H1 (cell line): ENCODE measurements at regions not wholly inside any gene's neighbourhood (a gene's known extent, or its start where the extent isn't known, plus 50 kb on each side); places are given as distances from the start of the nearest gene placed in this dataset.
"Not testable (repeated sequence)": the region's sequence is repeated elsewhere in the genome, so short reads cannot be mapped to it uniquely, and the experiment has no call there.

Source experiments
- CTCF ChIA-PET: fragments of 300-600 bp; sonication (Branson Sonifier 250); formaldehyde crosslinking; loops from one replicate; lab custom pipeline; 2021; ENCODE audit not compliant: partially characterized antibody; lab: Charles Lee
- POLR2A ChIA-PET: fragments of 300-600 bp; sonication (Branson Sonifier 250); formaldehyde crosslinking; loops from one replicate; lab custom pipeline; 2021; ENCODE audit warnings: inconsistent platforms; ENCODE audit not compliant: partially characterized antibody; lab: Charles Lee
- DNase-seq, 2 experiments: peaks; one replicate each; pipeline versions ENCODE4 v3.0.0 to v3.0.0-alpha.2; 2010 to 2022; ENCODE audit warnings: low spot score in 2 of 2, low read depth in 1 of 2, mixed read lengths in 1 of 2
- FAIRE-seq: peaks from 2 replicates; lab custom pipeline; 2011; peaks lifted over from hg19 to GRCh38; lab: Jason Lieb, UNC
- H2AFZ ChIP-seq: 2 replicates; pipeline ENCODE4 v1.8.1; 2012; ENCODE audit warnings: low read length, inconsistent platforms
- H2AK5ac ChIP-seq: 2 replicates; pipeline ENCODE4 v1.6.1; 2013; ENCODE audit warnings: low read depth, low read length
- H2BK120ac ChIP-seq: replicated peaks from 2 replicates; pipeline ENCODE3; 2013; ENCODE audit warnings: low read depth, low read length, inconsistent platforms
- H2BK12ac ChIP-seq: 2 replicates; pipeline ENCODE4 v1.6.1; 2013; ENCODE audit warnings: low read depth, low read length
- H2BK15ac ChIP-seq: 2 replicates; pipeline ENCODE4 v1.6.1; 2013; ENCODE audit warnings: low read length
- H2BK20ac ChIP-seq: 2 replicates; pipeline ENCODE4 v1.6.1; 2013; ENCODE audit warnings: low read length
- H2BK5ac ChIP-seq: 2 replicates; pipeline ENCODE4 v1.6.1; 2013; ENCODE audit warnings: low read depth, low read length
- H3K14ac ChIP-seq: 2 replicates; pipeline ENCODE4 v1.6.1; 2013; ENCODE audit warnings: inconsistent platforms; ENCODE audit not compliant: insufficient read length
- H3K18ac ChIP-seq: 2 replicates; pipeline ENCODE4 v1.6.1; 2013; ENCODE audit warnings: low read length; ENCODE audit errors: extremely low read depth
- H3K23ac ChIP-seq: 2 replicates; pipeline ENCODE4 v1.6.1; 2013; ENCODE audit warnings: inconsistent platforms; ENCODE audit not compliant: insufficient read length
- H3K23me2 ChIP-seq: 2 replicates; pipeline ENCODE4 v1.6.1; 2013; ENCODE audit warnings: low read depth, low read length
- H3K27ac ChIP-seq: 2 replicates; pipeline ENCODE4 v1.6.1; 2011; ENCODE audit warnings: low read depth, low read length, inconsistent platforms
- H3K27me3 ChIP-seq, 4 experiments: replicated peaks in 1 of 4; 1 replicate in 1 of 4; 2 replicates in 3 of 4; pipeline versions ENCODE4 v1.6.1 to v1.8.1; 2011 to 2013; ENCODE audit warnings: low read length in 3 of 4, mild to moderate bottlenecking in 3 of 4, inconsistent platforms in 2 of 4, mixed read lengths in 2 of 4, moderate library complexity in 1 of 4; ENCODE audit not compliant: control insufficient read depth in 3 of 4, insufficient read depth in 3 of 4; ENCODE audit errors: extremely low read depth in 1 of 4
- H3K36me3 ChIP-seq, 4 experiments: 2 replicates each; pipeline versions ENCODE4 v1.6.1 to v1.8.1; 2011 to 2013; ENCODE audit warnings: mild to moderate bottlenecking in 4 of 4, low read length in 3 of 4, moderate library complexity in 2 of 4, control low read depth in 1 of 4, inconsistent platforms in 1 of 4; ENCODE audit not compliant: insufficient read depth in 4 of 4, control insufficient read depth in 2 of 4
- H3K4ac ChIP-seq: replicated peaks from 2 replicates; pipeline ENCODE3; 2013; ENCODE audit warnings: low read length, low read depth, mixed read lengths, inconsistent platforms; ENCODE audit not compliant: insufficient read length
- H3K4me1 ChIP-seq, 4 experiments: replicated peaks in 1 of 4; 1 replicate in 1 of 4; 2 replicates in 3 of 4; pipeline versions ENCODE4 v1.6.1 to v1.8.1; 2011 to 2013; ENCODE audit warnings: low read length in 3 of 4, inconsistent platforms in 2 of 4, mixed read lengths in 1 of 4; ENCODE audit not compliant: insufficient read depth in 4 of 4, control insufficient read depth in 3 of 4
- H3K4me2 ChIP-seq, 2 experiments: 2 replicates each; pipeline versions ENCODE4 v1.6.1 to v1.8.1; 2011 to 2013; ENCODE audit warnings: low read depth in 2 of 2, low read length in 2 of 2, control low read depth in 1 of 2, inconsistent platforms in 1 of 2, mild to moderate bottlenecking in 1 of 2; ENCODE audit not compliant: insufficient read depth in 1 of 2
- H3K4me3 ChIP-seq, 4 experiments: fragments of 200-600, 300-600 bp in 1 of 4; sonication (generic), shearing (Covaris generic), sonication (Bioruptor Twin) in 1 of 4; 2 replicates each; pipeline versions ENCODE4 v1.5.1 to v1.8.1; 2011 to 2016; ENCODE audit warnings: low read length in 4 of 4, low read depth in 3 of 4, control low read depth in 2 of 4, inconsistent platforms in 2 of 4, mild to moderate bottlenecking in 2 of 4, mixed read lengths in 1 of 4, moderate library complexity in 1 of 4; ENCODE audit not compliant: insufficient read depth in 2 of 4; ENCODE audit errors: extremely low read depth in 1 of 4
- H3K56ac ChIP-seq: replicated peaks from 2 replicates; pipeline ENCODE3; 2013; ENCODE audit warnings: low read depth, mild to moderate bottlenecking, mixed read lengths, low read length, inconsistent platforms; ENCODE audit not compliant: insufficient read length
- H3K79me1 ChIP-seq: 2 replicates; pipeline ENCODE4 v1.6.1; 2013; ENCODE audit warnings: low read depth, low read length, control low read depth
- H3K79me2 ChIP-seq, 2 experiments: 2 replicates each; pipeline versions ENCODE4 v1.6.1 to v1.8.1; 2012 to 2013; ENCODE audit warnings: low read length in 2 of 2, mild to moderate bottlenecking in 2 of 2, inconsistent platforms in 1 of 2; ENCODE audit not compliant: insufficient read depth in 2 of 2, control insufficient read depth in 1 of 2
- H3K9ac ChIP-seq, 4 experiments: replicated peaks in 1 of 4; 1 replicate in 1 of 4; 2 replicates in 3 of 4; pipeline versions ENCODE4 v1.6.1 to v1.8.1; 2011 to 2013; ENCODE audit warnings: low read depth in 3 of 4, low read length in 3 of 4, control low read depth in 2 of 4, mild to moderate bottlenecking in 2 of 4, moderate library complexity in 2 of 4, inconsistent platforms in 1 of 4; ENCODE audit errors: extremely low read depth in 1 of 4
- H3K9me3 ChIP-seq, 2 experiments: 2 replicates each; pipeline versions ENCODE4 v1.6.1 to v1.8.1; 2012 to 2013; ENCODE audit warnings: mild to moderate bottlenecking in 2 of 2, moderate library complexity in 2 of 2, control low read depth in 1 of 2, inconsistent platforms in 1 of 2, low read depth in 1 of 2, low read length in 1 of 2, mixed read lengths in 1 of 2; ENCODE audit not compliant: insufficient read depth in 2 of 2
- H4K20me1 ChIP-seq, 2 experiments: replicated peaks in 1 of 2; 2 replicates each; pipeline versions ENCODE3 to v1.8.1; 2011 to 2013; ENCODE audit warnings: inconsistent platforms in 2 of 2, low read length in 2 of 2, mild to moderate bottlenecking in 1 of 2; ENCODE audit not compliant: insufficient read depth in 2 of 2, control insufficient read depth in 1 of 2
- H4K5ac ChIP-seq: 2 replicates; pipeline ENCODE4 v1.6.1; 2013; ENCODE audit warnings: low read length, low read depth, mixed read lengths, inconsistent platforms; ENCODE audit not compliant: insufficient read length
- H4K8ac ChIP-seq: 2 replicates; pipeline ENCODE4 v1.8.0; 2013; ENCODE audit warnings: mild to moderate bottlenecking, moderate library complexity, low read length, inconsistent platforms; ENCODE audit not compliant: insufficient read depth; ENCODE audit errors: extremely low read depth
- H4K91ac ChIP-seq: replicated peaks from 2 replicates; pipeline ENCODE3; 2013; ENCODE audit warnings: low read length, mixed read lengths, inconsistent platforms; ENCODE audit not compliant: insufficient read length
- ASH2L ChIP-seq: fragments of 200-600, 300-600 bp; sonication (generic); IDR thresholded peaks from one replicate; pipeline ENCODE4 v1.7.1; 2017; ENCODE audit warnings: low read length
- EP300 ChIP-seq, 2 experiments: IDR thresholded peaks; 1 replicate in 1 of 2; 2 replicates in 1 of 2; pipeline ENCODE4 v1.6.1; 2011 to 2012; ENCODE audit warnings: low read depth in 2 of 2, low read length in 2 of 2, mild to moderate bottlenecking in 2 of 2, borderline replicate concordance in 1 of 2, inconsistent platforms in 1 of 2, moderate library complexity in 1 of 2
- SIRT6 ChIP-seq: IDR thresholded peaks from one replicate; pipeline ENCODE4 v1.7.1; 2012; ENCODE audit warnings: low read length, inconsistent platforms
- TAF1 ChIP-seq: IDR thresholded peaks from 2 replicates; pipeline ENCODE4 v1.6.1; 2011; ENCODE audit warnings: mild to moderate bottlenecking, low read depth, low read length
- TAF7 ChIP-seq: optimal IDR thresholded peaks from 2 replicates; pipeline ENCODE3; 2011; ENCODE audit warnings: low read depth, mild to moderate bottlenecking, inconsistent platforms, low read length, moderate library complexity, borderline replicate concordance
- TCF12 ChIP-seq: IDR thresholded peaks from 2 replicates; pipeline ENCODE4 v1.6.1; 2011; ENCODE audit warnings: low read depth, mild to moderate bottlenecking, low read length
- WGBS, 2 experiments: shearing (Covaris generic) in 1 of 2; methylation state at CpG; one replicate each; pipeline versions ENCODE4 v1.1.6 to v1.1.7; 2013 to 2015; ENCODE audit warnings: low lambda C conversion rate in 2 of 2, mixed read lengths in 2 of 2, inconsistent platforms in 1 of 2, low coverage in 1 of 2, missing lambda C conversion rate in 1 of 2; ENCODE audit not compliant: insufficient replicate concordance in 2 of 2, insufficient coverage in 1 of 2, insufficient read length in 1 of 2; ENCODE audit errors: extremely low coverage in 1 of 2, missing lambda C conversion rate in 1 of 2; 5-methylcytosine and 5-hydroxymethylcytosine counted together
- TF ChIP-seq, protein P1 (sequence below), 3 experiments: IDR thresholded peaks; 1 replicate in 2 of 3; 2 replicates in 1 of 3; pipeline versions ENCODE4 v1.5.1 to v1.6.1; 2011; ENCODE audit warnings: low read length in 3 of 3, mild to moderate bottlenecking in 3 of 3, inconsistent platforms in 2 of 3, low read depth in 1 of 3, moderate library complexity in 1 of 3; ENCODE audit not compliant: insufficient read depth in 1 of 3; ENCODE audit errors: control extremely low read depth in 1 of 3

DNA sequence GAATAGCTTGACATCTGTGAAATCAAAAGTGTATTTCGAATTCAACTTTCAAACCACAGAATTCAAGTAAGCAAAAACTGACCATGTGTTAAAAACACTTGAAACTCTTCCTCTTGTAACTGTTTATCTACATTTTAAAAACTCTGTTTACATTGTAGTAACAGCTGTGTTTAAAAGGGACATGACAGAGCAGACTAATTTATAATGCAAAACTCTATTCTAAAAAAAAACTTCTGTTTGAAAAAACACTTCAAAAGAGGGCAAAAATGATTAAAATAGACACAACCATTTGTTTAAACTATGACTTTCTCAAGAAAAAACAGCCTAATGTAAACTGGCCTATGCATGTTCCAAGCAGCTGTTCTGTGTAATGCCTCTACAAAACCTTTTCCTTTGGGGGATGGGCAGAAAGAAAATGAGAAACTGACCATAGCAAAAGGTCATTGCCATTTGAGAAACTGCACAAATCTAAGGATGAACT, 149.1 kb upstream of the HMGA2 start (continued):
- TF ChIP-seq, protein P1, sequence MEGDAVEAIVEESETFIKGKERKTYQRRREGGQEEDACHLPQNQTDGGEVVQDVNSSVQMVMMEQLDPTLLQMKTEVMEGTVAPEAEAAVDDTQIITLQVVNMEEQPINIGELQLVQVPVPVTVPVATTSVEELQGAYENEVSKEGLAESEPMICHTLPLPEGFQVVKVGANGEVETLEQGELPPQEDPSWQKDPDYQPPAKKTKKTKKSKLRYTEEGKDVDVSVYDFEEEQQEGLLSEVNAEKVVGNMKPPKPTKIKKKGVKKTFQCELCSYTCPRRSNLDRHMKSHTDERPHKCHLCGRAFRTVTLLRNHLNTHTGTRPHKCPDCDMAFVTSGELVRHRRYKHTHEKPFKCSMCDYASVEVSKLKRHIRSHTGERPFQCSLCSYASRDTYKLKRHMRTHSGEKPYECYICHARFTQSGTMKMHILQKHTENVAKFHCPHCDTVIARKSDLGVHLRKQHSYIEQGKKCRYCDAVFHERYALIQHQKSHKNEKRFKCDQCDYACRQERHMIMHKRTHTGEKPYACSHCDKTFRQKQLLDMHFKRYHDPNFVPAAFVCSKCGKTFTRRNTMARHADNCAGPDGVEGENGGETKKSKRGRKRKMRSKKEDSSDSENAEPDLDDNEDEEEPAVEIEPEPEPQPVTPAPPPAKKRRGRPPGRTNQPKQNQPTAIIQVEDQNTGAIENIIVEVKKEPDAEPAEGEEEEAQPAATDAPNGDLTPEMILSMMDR (IDR thresholded peaks at IDR 0.05; ENCODE audit: control extremely low read depth in 1 of 3, insufficient read depth in 1 of 3, low read depth in 1 of 3, low read length in 3 of 3): no peak
- no peak for TF ChIP-seq TCF12
- no peak for TF ChIP-seq EP300 (IDR thresholded peaks at IDR 0.05; ENCODE audit: borderline replicate concordance in 1 of 2, low read depth in 2 of 2, low read length in 2 of 2)
- TF ChIP-seq TAF1: no peak
- no peak for TF ChIP-seq ASH2L
- no peak for TF ChIP-seq SIRT6
- no peak for TF ChIP-seq TAF7

DNA sequence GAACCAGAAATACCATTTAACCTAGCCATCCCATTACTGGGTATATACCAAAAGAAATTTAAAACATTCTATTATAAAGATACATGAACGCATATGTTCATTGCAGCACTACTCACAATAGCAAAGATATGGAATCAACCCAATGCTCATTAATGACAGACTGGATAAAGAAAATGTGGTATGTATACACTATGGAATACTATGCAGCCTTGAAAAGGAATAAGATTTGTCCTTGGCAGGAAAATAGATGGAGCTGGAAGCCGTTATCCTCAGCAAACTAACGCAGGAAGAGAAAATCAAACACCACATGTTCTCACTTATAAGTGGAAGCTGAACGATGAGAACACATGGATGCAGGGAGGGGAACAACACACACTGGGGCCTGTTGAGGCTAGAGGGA, 146.1 kb upstream of the HMGA2 start:
- H3K14ac ChIP-seq, FAIRE-seq: not testable (repeated sequence)

More for the DNA sequence above, 146.1 kb upstream of the HMGA2 start:
- H2BK12ac ChIP-seq, H3K23me2 ChIP-seq, H4K5ac ChIP-seq, H2BK120ac ChIP-seq, H2AK5ac ChIP-seq, DNase-seq, H4K91ac ChIP-seq, H3K4me1 ChIP-seq, H3K56ac ChIP-seq, H3K4ac ChIP-seq, H3K79me1 ChIP-seq, H4K8ac ChIP-seq, H3K23ac ChIP-seq, H2BK5ac ChIP-seq, H2BK15ac ChIP-seq, POLR2A ChIA-PET, H3K18ac ChIP-seq, H4K20me1 ChIP-seq, H3K4me2 ChIP-seq, H3K36me3 ChIP-seq, H2AFZ ChIP-seq, H3K79me2 ChIP-seq, H3K9ac ChIP-seq, H2BK20ac ChIP-seq, H3K27me3 ChIP-seq, H3K27ac ChIP-seq, H3K4me3 ChIP-seq, H3K9me3 ChIP-seq: not testable (repeated sequence)
- WGBS, 2 experiments: 91% methylated on average over 4 of the region's 4 CpGs; no CpG with 5 or more reads in 1 of the 2 experiments
- CTCF ChIA-PET: interaction anchor here (0.6 to 1.7 kb wide), 2 partner anchors 75 to 372 kb away, joined by 3 to 4 read pairs; no protein-coding TSS in a partner anchor
